Neural progenitor cell (in vitro differentiated cells): ENCODE measurements at regions not wholly inside any gene's neighbourhood (a gene's known extent, or its start where the extent isn't known, plus 50 kb on each side); places are given as distances from the start of the nearest gene placed in this dataset.

ENCODE experiments used
- DNase-seq: peaks from one replicate; pipeline ENCODE4 v3.0.0-alpha.2; 2016; ENCODE audit warnings: low spot score
- H2AFZ ChIP-seq: fragments of 200-600 bp; sonication (generic); replicated peaks from 2 replicates; pipeline ENCODE4 v1.6.1; 2016; ENCODE audit warnings: antibody characterized with exemption
- H3F3A ChIP-seq: fragments of 200-600 bp; sonication (generic); 2 replicates; pipeline ENCODE4 v1.6.1; 2016; ENCODE audit warnings: antibody characterized with exemption, low read depth
- H3K27ac ChIP-seq: fragments of 200-600 bp; sonication (generic); 2 replicates; pipeline ENCODE4 v1.5.1; 2016; ENCODE audit warnings: mild to moderate bottlenecking
- H3K27me3 ChIP-seq: fragments of 200-600 bp; sonication (generic); 2 replicates; pipeline ENCODE4 v1.6.1; 2016; ENCODE audit warnings: mild to moderate bottlenecking, moderate library complexity
- H3K36me3 ChIP-seq: fragments of 200-600 bp; sonication (generic); 2 replicates; pipeline ENCODE4 v1.5.1; 2016
- H3K4me1 ChIP-seq: fragments of 200-600 bp; sonication (generic); 2 replicates; pipeline ENCODE4 v1.6.1; 2016; ENCODE audit warnings: mixed run types
- H3K4me2 ChIP-seq: fragments of 200-600 bp; sonication (generic); 2 replicates; pipeline ENCODE4 v1.6.1; 2016
- H3K4me3 ChIP-seq: fragments of 200-600 bp; sonication (generic); 2 replicates; pipeline ENCODE4 v1.5.1; 2016
- H3K79me2 ChIP-seq: fragments of 200-600 bp; sonication (generic); 2 replicates; pipeline ENCODE4 v1.6.1; 2016; ENCODE audit warnings: low read depth
- H3K9ac ChIP-seq: fragments of 200-600 bp; sonication (generic); 2 replicates; pipeline ENCODE4 v1.6.1; 2016
- H3K9me3 ChIP-seq: fragments of 200-600 bp; sonication (generic); 2 replicates; pipeline ENCODE4 v1.5.1; 2016; ENCODE audit warnings: low read depth
- H4K20me1 ChIP-seq: fragments of 200-600 bp; sonication (generic); 2 replicates; pipeline ENCODE4 v1.6.1; 2016; ENCODE audit warnings: low read depth
- H3K27ac Mint-ChIP-seq: 3 replicates; pipeline ENCODE4 v1.8.0; 2021; ENCODE audit warnings: mixed read lengths
- H3K27me3 Mint-ChIP-seq: 2 replicates; pipeline ENCODE4 v1.8.0; 2022; ENCODE audit warnings: low read depth, mild to moderate bottlenecking, inconsistent platforms, moderate library complexity, mixed read lengths; ENCODE audit not compliant: insufficient read depth
- H3K36me3 Mint-ChIP-seq: 3 replicates; pipeline ENCODE4 v1.8.0; 2021; ENCODE audit warnings: mixed read lengths
- H3K4me1 Mint-ChIP-seq: 3 replicates; pipeline ENCODE4 v1.8.0; 2021; ENCODE audit warnings: mixed read lengths
- H3K4me3 Mint-ChIP-seq: 3 replicates; pipeline ENCODE4 v1.8.0; 2021; ENCODE audit warnings: mild to moderate bottlenecking, moderate library complexity, mixed read lengths
- H3K9me3 Mint-ChIP-seq: 3 replicates; pipeline ENCODE4 v1.8.0; 2020; ENCODE audit warnings: mixed read lengths
- EZH2 ChIP-seq: fragments of 200-600 bp; sonication (generic); IDR thresholded peaks from 2 replicates; pipeline ENCODE4 v1.6.1; 2017; ENCODE audit warnings: antibody characterized with exemption, mild to moderate bottlenecking, moderate library complexity
- EZH2phosphoT487 ChIP-seq: fragments of 200-600 bp; sonication (generic); IDR thresholded peaks from 2 replicates; pipeline ENCODE4 v1.6.1; 2017; ENCODE audit warnings: antibody characterized with exemption
- TF ChIP-seq, protein P1 (sequence below): fragments of 200-600 bp; sonication (generic); IDR thresholded peaks from 2 replicates; pipeline ENCODE4 v1.5.1; 2017; ENCODE audit warnings: antibody characterized with exemption, mild to moderate bottlenecking

DNA sequence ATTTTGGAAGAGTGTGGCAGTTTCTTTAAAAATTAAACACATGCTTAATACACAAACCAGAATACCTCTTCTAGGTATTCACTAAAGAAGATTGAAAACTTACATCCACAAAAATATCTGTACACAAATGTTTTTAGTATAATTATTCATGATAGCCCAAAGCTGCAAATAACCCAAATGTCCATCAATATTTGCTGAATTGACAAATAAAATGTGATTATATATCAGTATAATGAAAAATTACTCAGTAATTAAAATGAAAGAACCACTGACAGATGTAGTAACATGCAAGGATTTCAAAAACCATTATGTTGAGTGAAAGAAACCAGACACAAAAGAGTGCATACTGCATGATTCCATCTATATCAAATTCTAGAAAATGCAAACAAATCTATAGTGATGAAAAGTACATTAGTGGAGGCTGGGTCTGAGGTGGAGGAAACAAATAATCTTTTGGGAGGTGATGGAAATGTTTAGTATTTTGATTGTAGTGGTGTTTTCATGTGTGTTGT, 94.8 kb downstream of the QPCT start:
- Histone ChIP-seq H3K27ac (no peak overlapping the region), H3F3A (no peaks in the 10 kb centered on the region), H3K27me3 (no peaks in the 10 kb centered on the region), H4K20me1 (no peaks in the 10 kb centered on the region), H2AFZ (no peak overlapping the region), H3K4me2 (no peak overlapping the region), H3K36me3 (no peaks in the 10 kb centered on the region), H3K9ac (no peak overlapping the region), H3K9me3 (no peaks in the 10 kb centered on the region), H3K4me3 (no peak overlapping the region), H3K4me1 (no peaks in the 10 kb centered on the region), H3K79me2 (no peaks in the 10 kb centered on the region)
- no peaks in the 10 kb centered on the region for H3K36me3 Mint-ChIP-seq
- peaks cover 3% of the 10 kb centered on the region for H3K9me3 Mint-ChIP-seq
- H3K4me1 Mint-ChIP-seq = no peaks in the 10 kb centered on the region
- H3K4me3 Mint-ChIP-seq = no peak overlapping the region
- no peak overlapping the region for H3K27ac Mint-ChIP-seq
- H3K27me3 Mint-ChIP-seq = no peaks in the 10 kb centered on the region
- TF ChIP-seq, protein P1, sequence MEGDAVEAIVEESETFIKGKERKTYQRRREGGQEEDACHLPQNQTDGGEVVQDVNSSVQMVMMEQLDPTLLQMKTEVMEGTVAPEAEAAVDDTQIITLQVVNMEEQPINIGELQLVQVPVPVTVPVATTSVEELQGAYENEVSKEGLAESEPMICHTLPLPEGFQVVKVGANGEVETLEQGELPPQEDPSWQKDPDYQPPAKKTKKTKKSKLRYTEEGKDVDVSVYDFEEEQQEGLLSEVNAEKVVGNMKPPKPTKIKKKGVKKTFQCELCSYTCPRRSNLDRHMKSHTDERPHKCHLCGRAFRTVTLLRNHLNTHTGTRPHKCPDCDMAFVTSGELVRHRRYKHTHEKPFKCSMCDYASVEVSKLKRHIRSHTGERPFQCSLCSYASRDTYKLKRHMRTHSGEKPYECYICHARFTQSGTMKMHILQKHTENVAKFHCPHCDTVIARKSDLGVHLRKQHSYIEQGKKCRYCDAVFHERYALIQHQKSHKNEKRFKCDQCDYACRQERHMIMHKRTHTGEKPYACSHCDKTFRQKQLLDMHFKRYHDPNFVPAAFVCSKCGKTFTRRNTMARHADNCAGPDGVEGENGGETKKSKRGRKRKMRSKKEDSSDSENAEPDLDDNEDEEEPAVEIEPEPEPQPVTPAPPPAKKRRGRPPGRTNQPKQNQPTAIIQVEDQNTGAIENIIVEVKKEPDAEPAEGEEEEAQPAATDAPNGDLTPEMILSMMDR = no peak
- TF ChIP-seq EZH2 (no peak), EZH2phosphoT487 (no peak)
- DNase-seq = no peak

DNA sequence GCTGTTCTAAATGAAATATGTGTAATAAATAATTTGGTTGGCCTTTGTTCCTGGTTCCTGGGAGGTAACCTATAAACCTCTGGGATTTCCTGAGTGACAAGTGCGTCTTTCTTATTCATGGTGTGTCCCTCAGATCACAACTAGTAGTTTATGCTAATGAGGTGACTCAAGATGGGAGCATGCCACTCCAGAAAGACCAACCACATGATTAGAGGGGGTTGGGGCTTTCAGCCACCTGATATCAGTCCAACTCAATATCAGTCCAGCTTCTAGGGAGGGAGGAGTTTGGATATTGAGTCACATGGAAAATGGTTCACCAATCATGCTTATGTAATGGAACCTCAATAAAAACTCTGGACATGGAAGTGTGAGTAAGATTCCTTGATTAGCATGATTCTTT, 96.6 kb downstream of the QPCT start:
- H3K27me3 Mint-ChIP-seq = no peaks in the 10 kb centered on the region
- no peaks in the 10 kb centered on the region for H4K20me1 ChIP-seq
- H3K4me1 ChIP-seq = no peaks in the 10 kb centered on the region
- no peak overlapping the region for H2AFZ ChIP-seq
- H3K4me3 Mint-ChIP-seq = no peak overlapping the region
- no peak overlapping the region for H3K4me3 ChIP-seq
- H3K4me1 Mint-ChIP-seq = no peaks in the 10 kb centered on the region
- no peak for DNase-seq
- no peaks in the 10 kb centered on the region for H3F3A ChIP-seq
- no peak overlapping the region for H3K9ac ChIP-seq
- no peaks in the 10 kb centered on the region for H3K79me2 ChIP-seq
- TF ChIP-seq EZH2 (no peak), EZH2phosphoT487 (no peak)
- TF ChIP-seq, protein P1 = no peak
- H3K27ac Mint-ChIP-seq = no peak overlapping the region
- H3K9me3 ChIP-seq = no peaks in the 10 kb centered on the region
- H3K9me3 Mint-ChIP-seq = peaks cover 3% of the 10 kb centered on the region
- H3K36me3 ChIP-seq = no peaks in the 10 kb centered on the region
- no peak overlapping the region for H3K27ac ChIP-seq
- H3K36me3 Mint-ChIP-seq = no peaks in the 10 kb centered on the region
- H3K4me2 ChIP-seq = no peak overlapping the region
- H3K27me3 ChIP-seq = no peaks in the 10 kb centered on the region

DNA sequence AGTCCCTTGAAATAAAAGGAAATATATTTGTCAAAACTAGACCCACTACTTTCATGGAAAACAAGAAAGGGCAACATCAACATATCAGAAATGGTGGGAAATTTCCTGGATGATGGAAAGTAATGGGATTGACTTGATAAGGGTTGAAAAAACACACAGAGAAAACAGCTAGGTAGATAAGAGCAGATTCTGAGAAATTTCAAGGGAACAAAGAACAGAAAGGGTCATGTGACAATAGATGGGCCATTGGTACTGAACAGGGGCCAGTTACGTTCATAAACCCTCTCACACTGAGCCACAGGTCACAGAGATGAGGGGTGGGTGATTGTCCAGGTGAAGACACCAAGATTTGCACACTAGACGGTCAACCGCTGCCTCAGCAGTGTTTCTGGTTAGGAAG, 98.7 kb downstream of the QPCT start:
- no peaks in the 10 kb centered on the region for H3K27me3 Mint-ChIP-seq
- TF ChIP-seq EZH2 (no peak), EZH2phosphoT487 (no peak)
- TF ChIP-seq, protein P1 = no peak
- no peaks in the 10 kb centered on the region for H3K27me3 ChIP-seq
- H3F3A ChIP-seq = no peaks in the 10 kb centered on the region
- H3K4me3 Mint-ChIP-seq = no peak overlapping the region
- no peak overlapping the region for H3K27ac ChIP-seq
- H2AFZ ChIP-seq = no peak overlapping the region
- no peaks in the 10 kb centered on the region for H3K4me1 Mint-ChIP-seq
- H3K9me3 Mint-ChIP-seq = peaks cover 3% of the 10 kb centered on the region
- H3K27ac Mint-ChIP-seq = no peak overlapping the region
- H3K4me2 ChIP-seq = no peak overlapping the region
- no peaks in the 10 kb centered on the region for H3K36me3 ChIP-seq
- H3K9me3 ChIP-seq = no peaks in the 10 kb centered on the region
- no peaks in the 10 kb centered on the region for H3K4me1 ChIP-seq
- DNase-seq = no peak
- no peak overlapping the region for H3K4me3 ChIP-seq
- H4K20me1 ChIP-seq = no peaks in the 10 kb centered on the region
- H3K36me3 Mint-ChIP-seq = no peaks in the 10 kb centered on the region
- H3K79me2 ChIP-seq = no peaks in the 10 kb centered on the region
- H3K9ac ChIP-seq = no peak overlapping the region
